H9 (cell line): ENCODE measurements at regions not wholly inside any gene's neighbourhood (a gene's known extent, or its start where the extent isn't known, plus 50 kb on each side); places are given as distances from the start of the nearest gene placed in this dataset.

Source experiments
- DNase-seq: peaks from one replicate; pipeline ENCODE4 v3.0.0-alpha.2; 2017
- H2AFZ ChIP-seq: one replicate; pipeline ENCODE4 v1.6.1; 2013; ENCODE audit warnings: mild to moderate bottlenecking, low read length, control low read depth, moderate library complexity
- H2AK5ac ChIP-seq: 2 replicates; pipeline ENCODE4 v1.6.1; 2013; ENCODE audit warnings: low read length, control low read depth, mixed read lengths; ENCODE audit not compliant: insufficient read length
- H2BK120ac ChIP-seq: one replicate; pipeline ENCODE4 v1.6.1; 2013; ENCODE audit warnings: low read depth, mild to moderate bottlenecking, low read length, control low read depth, inconsistent platforms; ENCODE audit not compliant: poor library complexity, severe bottlenecking
- H2BK12ac ChIP-seq: 2 replicates; pipeline ENCODE4 v1.6.1; 2013; ENCODE audit warnings: low read length, control low read depth, mixed read lengths, low read depth; ENCODE audit not compliant: insufficient read length
- H2BK15ac ChIP-seq: 2 replicates; pipeline ENCODE4 v1.6.1; 2013; ENCODE audit warnings: low read depth, low read length, control low read depth
- H2BK20ac ChIP-seq: one replicate; pipeline ENCODE4 v1.6.1; 2013; ENCODE audit warnings: low read depth, mild to moderate bottlenecking, low read length, control low read depth, inconsistent platforms; ENCODE audit not compliant: poor library complexity, severe bottlenecking
- H2BK5ac ChIP-seq: 2 replicates; pipeline ENCODE4 v1.6.1; 2013; ENCODE audit warnings: low read length, control low read depth, mixed read lengths; ENCODE audit not compliant: insufficient read length
- H3K14ac ChIP-seq: 2 replicates; pipeline ENCODE4 v1.6.1; 2013; ENCODE audit warnings: low read length, control low read depth; ENCODE audit not compliant: insufficient read depth
- H3K18ac ChIP-seq: 2 replicates; pipeline ENCODE4 v1.6.1; 2013; ENCODE audit warnings: low read depth, mild to moderate bottlenecking, mixed read lengths, low read length, control low read depth; ENCODE audit not compliant: insufficient read length
- H3K23ac ChIP-seq: 2 replicates; pipeline ENCODE4 v1.6.1; 2013; ENCODE audit warnings: low read length, control low read depth, mixed read lengths, low read depth; ENCODE audit not compliant: insufficient read length
- H3K23me2 ChIP-seq: 2 replicates; pipeline ENCODE4 v1.6.1; 2013; ENCODE audit warnings: low read depth, mild to moderate bottlenecking, mixed read lengths, low read length, control low read depth; ENCODE audit not compliant: insufficient read length, poor library complexity, severe bottlenecking
- H3K27ac ChIP-seq: 2 replicates; pipeline ENCODE4 v1.5.1; 2013; ENCODE audit warnings: low read length, control low read depth, mixed read lengths, low read depth; ENCODE audit not compliant: insufficient read length
- H3K27me3 ChIP-seq: 2 replicates; pipeline ENCODE4 v1.6.1; 2013; ENCODE audit warnings: low read length, control low read depth, inconsistent platforms; ENCODE audit not compliant: insufficient read depth
- H3K4ac ChIP-seq: 2 replicates; pipeline ENCODE4 v1.6.1; 2013; ENCODE audit warnings: low read depth, mild to moderate bottlenecking, control low read depth, inconsistent platforms, low read length, moderate library complexity
- H3K4me1 ChIP-seq: 2 replicates; pipeline ENCODE4 v1.6.1; 2013; ENCODE audit warnings: low read length, control low read depth, inconsistent platforms; ENCODE audit not compliant: insufficient read depth
- H3K4me2 ChIP-seq: 2 replicates; pipeline ENCODE4 v1.6.1; 2013; ENCODE audit warnings: low read length, control low read depth, mixed read lengths; ENCODE audit not compliant: insufficient read length, insufficient read depth
- H3K56ac ChIP-seq: 2 replicates; pipeline ENCODE4 v1.6.1; 2013; ENCODE audit warnings: low read depth, mild to moderate bottlenecking, mixed read lengths, low read length, control low read depth; ENCODE audit not compliant: insufficient read length
- H3K79me1 ChIP-seq: 2 replicates; pipeline ENCODE4 v1.6.1; 2013; ENCODE audit warnings: low read depth, mild to moderate bottlenecking, moderate library complexity, low read length, control low read depth, inconsistent platforms; ENCODE audit not compliant: insufficient read depth, poor library complexity, severe bottlenecking
- H3K79me2 ChIP-seq: 2 replicates; pipeline ENCODE4 v1.6.1; 2013; ENCODE audit warnings: low read length, control low read depth, inconsistent platforms; ENCODE audit not compliant: insufficient read depth
- H3K9ac ChIP-seq: 2 replicates; pipeline ENCODE4 v1.6.1; 2013; ENCODE audit warnings: low read length, control low read depth, mixed read lengths; ENCODE audit not compliant: insufficient read length; ENCODE audit errors: extremely low read depth
- H3K9me3 ChIP-seq: one replicate; pipeline ENCODE4 v1.6.1; 2013; ENCODE audit warnings: low read depth, low read length, inconsistent platforms; ENCODE audit not compliant: control insufficient read depth
- H3T11ph ChIP-seq: one replicate; pipeline ENCODE4 v1.6.1; 2013; ENCODE audit warnings: mild to moderate bottlenecking, low read length, control low read depth, inconsistent platforms
- H4K20me1 ChIP-seq: one replicate; pipeline ENCODE4 v1.6.1; 2013; ENCODE audit not compliant: control insufficient read depth, insufficient read length, insufficient read depth
- H4K5ac ChIP-seq: 2 replicates; pipeline ENCODE4 v1.6.1; 2013; ENCODE audit warnings: low read depth, mild to moderate bottlenecking, mixed read lengths, low read length, control low read depth; ENCODE audit not compliant: insufficient read length
- H4K8ac ChIP-seq: replicated peaks from 2 replicates; pipeline ENCODE4 v1.6.1; 2013; ENCODE audit warnings: low read length, control low read depth, mixed read lengths, low read depth; ENCODE audit not compliant: insufficient read length
- H4K91ac ChIP-seq: 2 replicates; pipeline ENCODE4 v1.6.1; 2013; ENCODE audit warnings: low read depth, mild to moderate bottlenecking, moderate library complexity, mixed read lengths, low read length, control low read depth; ENCODE audit not compliant: insufficient read length
- H3K27ac Mint-ChIP-seq, 3 experiments: 2 replicates in 2 of 3; 3 replicates in 1 of 3; pipeline ENCODE4 v1.8.0; 2020 to 2021; ENCODE audit warnings: mixed read lengths in 3 of 3, mild to moderate bottlenecking in 1 of 3, moderate library complexity in 1 of 3
- H3K27me3 Mint-ChIP-seq: 2 replicates; pipeline ENCODE4 v1.8.0; 2021; ENCODE audit warnings: low read depth, mild to moderate bottlenecking, moderate library complexity, mixed read lengths
- H3K36me3 Mint-ChIP-seq, 3 experiments: 2 replicates in 2 of 3; 3 replicates in 1 of 3; pipeline ENCODE4 v1.8.0; 2020 to 2021; ENCODE audit warnings: low read depth in 3 of 3, mixed read lengths in 3 of 3; ENCODE audit not compliant: insufficient read depth in 1 of 3
- H3K4me1 Mint-ChIP-seq, 2 experiments: 2 replicates each; pipeline ENCODE4 v1.8.0; 2020; ENCODE audit warnings: mixed read lengths in 2 of 2
- H3K4me3 Mint-ChIP-seq, 2 experiments: 2 replicates in 1 of 2; 3 replicates in 1 of 2; pipeline ENCODE4 v1.8.0; 2020 to 2021; ENCODE audit warnings: mild to moderate bottlenecking in 2 of 2, mixed read lengths in 2 of 2, moderate library complexity in 1 of 2
- H3K9me3 Mint-ChIP-seq, 2 experiments: 2 replicates in 1 of 2; 3 replicates in 1 of 2; pipeline ENCODE4 v1.8.0; 2020; ENCODE audit warnings: mild to moderate bottlenecking in 2 of 2, mixed read lengths in 2 of 2, moderate library complexity in 1 of 2
- CTCF ChIP-seq: fragments of 200-600 bp; sonication (generic); conservative IDR thresholded peaks from 3 replicates; pipeline ENCODE4 v1.8.0; 2021; ENCODE audit warnings: antibody characterized with exemption, mild to moderate bottlenecking
- WGBS: extraction: QIAGEN DNeasy Blood & Tissue Kit; methylation state at CpG from one replicate; pipeline ENCODE4 v1.1.7; 2013; ENCODE audit warnings: missing lambda C conversion rate, low lambda C conversion rate, mixed read lengths; ENCODE audit not compliant: insufficient read length; ENCODE audit errors: extremely low coverage; 5-methylcytosine and 5-hydroxymethylcytosine counted together

DNA sequence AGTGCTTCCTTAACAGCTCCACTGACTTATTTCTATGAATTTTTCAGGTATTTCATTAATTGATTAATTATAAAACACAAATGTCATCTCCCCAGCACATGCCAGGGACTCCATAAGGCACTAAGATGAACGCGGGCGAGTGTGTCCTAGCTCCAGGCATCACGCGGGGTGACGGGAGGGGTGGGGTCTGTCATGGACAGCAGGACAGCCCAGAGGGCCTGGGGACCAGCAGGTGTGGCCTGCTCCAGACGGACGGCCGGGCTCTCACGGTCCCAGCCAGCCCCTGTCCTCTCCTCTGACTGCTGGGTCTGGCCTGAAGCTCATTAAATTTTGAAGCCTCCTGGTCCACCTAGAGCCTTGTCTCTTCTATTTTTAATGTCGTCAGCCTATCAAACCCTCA is 531.1 kb downstream of the BRD1 start:
- H3K27ac Mint-ChIP-seq, result no peak overlapping the region
- Histone ChIP-seq H3K23ac (no peak overlapping the region), H2BK120ac (no peak overlapping the region), H3K9me3 (no peaks in the 10 kb centered on the region), H3K4ac (no peak overlapping the region), H3K27ac (no peak overlapping the region), H4K20me1 (no peaks in the 10 kb centered on the region), H3K79me1 (no peaks in the 10 kb centered on the region), H2AFZ (no peak overlapping the region), H3K18ac (no peak overlapping the region), H3K56ac (no peak overlapping the region), H4K91ac (no peak overlapping the region), H3K4me1 (no peaks in the 10 kb centered on the region; the same call in 1 of the 2 replicates), H2AK5ac (no peak overlapping the region), H3K23me2 (no peaks in the 10 kb centered on the region), H3K27me3 (no peaks in the 10 kb centered on the region), H3K14ac (no peak overlapping the region), H2BK5ac (no peak overlapping the region), H3T11ph (no peak overlapping the region), H2BK12ac (no peak overlapping the region), H2BK20ac (no peak overlapping the region), H3K4me2 (no peak overlapping the region), H2BK15ac (no peak overlapping the region), H4K5ac (no peak overlapping the region), H3K9ac (no peak overlapping the region), H3K79me2 (no peaks in the 10 kb centered on the region), H4K8ac (no peak overlapping the region)
- peaks cover 0 to 6% (median 0%) of the 10 kb centered on the region in 3 experiments; a peak in 3 of 7 replicates for H3K36me3 Mint-ChIP-seq
- TF ChIP-seq CTCF, result no peak
- DNase-seq, result peak; percentile 19
- no peak overlapping the region for H3K4me3 Mint-ChIP-seq
- no CpG with 5 or more reads among the region's 11 CpGs for WGBS
- peaks cover 0 to 10% of the 10 kb centered on the region in 2 experiments; a peak in 4 of 5 replicates for H3K9me3 Mint-ChIP-seq
- peaks cover 27% of the 10 kb centered on the region for H3K27me3 Mint-ChIP-seq
- H3K4me1 Mint-ChIP-seq, result peaks cover 4 to 5% of the 10 kb centered on the region in 2 experiments
